ENCODE measurements at regions not wholly inside any gene's neighbourhood (a gene's known extent, or its start where the extent isn't known, plus 50 kb on each side); places are given as distances from the start of the nearest gene placed in this dataset.

GRCh38 chr11:127059286-127059685, 58.7 kb upstream of the KIRREL3 start:
- no peak for TF ChIP-seq CTCF (IDR thresholded peaks at IDR 0.05; ENCODE audit: low read depth, low read length, missing control alignments)
- no peak overlapping the region for H3K4me3 ChIP-seq (ENCODE audit: low read depth, low read length)
- no peak for DNase-seq (ENCODE audit: low read depth)

- no peak overlapping the region for H3K4me3 ChIP-seq (ENCODE audit: low read depth, low read length)
- TF ChIP-seq CTCF (IDR thresholded peaks at IDR 0.05; ENCODE audit: low read depth, low read length, missing control alignments) = no peak
- no peak for DNase-seq (ENCODE audit: low read depth)
Observed at GRCh38 chr11:127058524-127058923, 58.0 kb upstream of the KIRREL3 start.

GRCh38 chr11:127057126-127057525, 56.6 kb upstream of the KIRREL3 start:
- H3K4me3 ChIP-seq (ENCODE audit: low read depth, low read length) = no peak overlapping the region
- no peak for DNase-seq (ENCODE audit: low read depth)
- TF ChIP-seq CTCF (IDR thresholded peaks at IDR 0.05; ENCODE audit: low read depth, low read length, missing control alignments) = no peak

GRCh38 chr11:127056338-127056971, 55.9 kb upstream of the KIRREL3 start:
- no peak for TF ChIP-seq CTCF (IDR thresholded peaks at IDR 0.05; ENCODE audit: low read depth, low read length, missing control alignments)
- no peak for DNase-seq (ENCODE audit: low read depth)
- H3K4me3 ChIP-seq (ENCODE audit: low read depth, low read length) = no peak overlapping the region

GRCh38 chr11:127055236-127055635, 54.7 kb upstream of the KIRREL3 start:
- no peak for TF ChIP-seq CTCF (IDR thresholded peaks at IDR 0.05; ENCODE audit: low read depth, low read length, missing control alignments)
- no peak for DNase-seq (ENCODE audit: low read depth)
- H3K4me3 ChIP-seq (ENCODE audit: low read depth, low read length) = no peak overlapping the region

GRCh38 chr11:127054153-127054552, 53.6 kb upstream of the KIRREL3 start:
- TF ChIP-seq CTCF (IDR thresholded peaks at IDR 0.05; ENCODE audit: low read depth, low read length, missing control alignments) = no peak
- no peak overlapping the region for H3K4me3 ChIP-seq (ENCODE audit: low read depth, low read length)
- DNase-seq (ENCODE audit: low read depth) = no peak

- no peak for DNase-seq (ENCODE audit: low read depth)
- TF ChIP-seq CTCF (IDR thresholded peaks at IDR 0.05; ENCODE audit: low read depth, low read length, missing control alignments) = no peak
Observed at GRCh38 chr11:127052404-127052803, 51.8 kb upstream of the KIRREL3 start.

More at GRCh38 chr11:127052404-127052803, 51.8 kb upstream of the KIRREL3 start:
- no peak overlapping the region for H3K4me3 ChIP-seq (ENCODE audit: low read depth, low read length)

Data from GM12864 (cell line).